ENCODE measurements at regions not wholly inside any gene's neighbourhood (a gene's known extent, or its start where the extent isn't known, plus 50 kb on each side); places are given as distances from the start of the nearest gene placed in this dataset.

GRCh38 chr3:188092648-188093047, 61.3 kb upstream of the LPP start:
- no peak for TF ChIP-seq CTCF (conservative IDR thresholded peaks at IDR 0.05; ENCODE audit: low read depth, low read length)
- TF ChIP-seq MAFK (IDR thresholded peaks at IDR 0.05; ENCODE audit: low read depth, low read length): no peak
- TF ChIP-seq POLR2A (IDR thresholded peaks at IDR 0.05; ENCODE audit: low read depth, low read length): no peak
- no peak for TF ChIP-seq SMC3 (IDR thresholded peaks at IDR 0.05; ENCODE audit: low read depth, low read length)
- no peak for TF ChIP-seq CEBPB (IDR thresholded peaks at IDR 0.05; ENCODE audit: low read depth, low read length)
- TF ChIP-seq FOS (IDR thresholded peaks at IDR 0.05; ENCODE audit: low read depth, low read length): no peak
- no peak for TF ChIP-seq RAD21 (IDR thresholded peaks at IDR 0.05; ENCODE audit: low read length)
- TF ChIP-seq MXI1 (IDR thresholded peaks at IDR 0.05; ENCODE audit: borderline replicate concordance, low read depth, low read length): no peak
- TF ChIP-seq USF2 (IDR thresholded peaks at IDR 0.05; ENCODE audit: low read depth, low read length): no peak

Measured in IMR-90 (cell line).